ENCODE measurements at regions not wholly inside any gene's neighbourhood (a gene's known extent, or its start where the extent isn't known, plus 50 kb on each side); places are given as distances from the start of the nearest gene placed in this dataset.

- TF ChIP-seq EZH2phosphoT487 (IDR thresholded peaks at IDR 0.05; ENCODE audit: borderline replicate concordance, low read length) (no peak), CTCF (conservative IDR thresholded peaks at IDR 0.05; ENCODE audit: low read depth, low read length) (no peak), EZH2 (IDR thresholded peaks at IDR 0.05; ENCODE audit: low read length, unreplicated experiment) (no peak)
- CTCF ChIA-PET: no interaction called here
- Histone ChIP-seq H3K9ac (ENCODE audit: low read length) (no peak overlapping the region), H3F3A (ENCODE audit: low read length, unreplicated experiment) (no peaks in the 10 kb centered on the region), H3K4me3 (ENCODE audit: low read length) (no peak overlapping the region), H2AFZ (ENCODE audit: low read length) (no peak overlapping the region), H3K9me2 (replicated peaks; ENCODE audit: low read length) (no peaks in the 10 kb centered on the region), H3K27me3 (ENCODE audit: low read length) (peaks cover 43% of the 10 kb centered on the region), H4K20me1 (ENCODE audit: low read length) (no peaks in the 10 kb centered on the region), H3K27ac (ENCODE audit: low read length) (no peak overlapping the region), H3K36me3 (ENCODE audit: low read depth, low read length) (no peaks in the 10 kb centered on the region), H3K4me1 (ENCODE audit: insufficient read depth, low read length) (no peaks in the 10 kb centered on the region), H3K4me2 (ENCODE audit: low read length) (no peak overlapping the region), H3K9me3 (ENCODE audit: low read length) (no peaks in the 10 kb centered on the region), H3K79me2 (ENCODE audit: low read length) (no peaks in the 10 kb centered on the region)
- no peak for DNase-seq
- POLR2A ChIA-PET (ENCODE audit: unreplicated experiment): no interaction called here
- ATAC-seq: no peak
- BruUV-seq (replicated peaks): no TSS peak
- intact Hi-C loops (cut with micrococcal nuclease): no loop called here
These were observed 131.3 kb upstream of the NPVF start for GRCh38 chr7:25359471-25360059.

- no peaks in the 10 kb centered on the region for H3F3A ChIP-seq (ENCODE audit: low read length, unreplicated experiment)
- peaks cover 43% of the 10 kb centered on the region for H3K27me3 ChIP-seq (ENCODE audit: low read length)
- ATAC-seq (no peak), DNase-seq (no peak)
- no peaks in the 10 kb centered on the region for H3K79me2 ChIP-seq (ENCODE audit: low read length)
- POLR2A ChIA-PET (ENCODE audit: unreplicated experiment): no interaction called here
- no peak overlapping the region for H3K27ac ChIP-seq (ENCODE audit: low read length)
- H4K20me1 ChIP-seq (ENCODE audit: low read length): no peaks in the 10 kb centered on the region
- no peak for TF ChIP-seq EZH2 (IDR thresholded peaks at IDR 0.05; ENCODE audit: low read length, unreplicated experiment)
- no peak for TF ChIP-seq CTCF (conservative IDR thresholded peaks at IDR 0.05; ENCODE audit: low read depth, low read length)
- TF ChIP-seq EZH2phosphoT487 (IDR thresholded peaks at IDR 0.05; ENCODE audit: borderline replicate concordance, low read length): no peak
- no peaks in the 10 kb centered on the region for H3K4me1 ChIP-seq (ENCODE audit: insufficient read depth, low read length)
- no peaks in the 10 kb centered on the region for H3K9me3 ChIP-seq (ENCODE audit: low read length)
- no peaks in the 10 kb centered on the region for H3K9me2 ChIP-seq (replicated peaks; ENCODE audit: low read length)
- H2AFZ ChIP-seq (ENCODE audit: low read length): no peak overlapping the region
- no peak overlapping the region for H3K4me2 ChIP-seq (ENCODE audit: low read length)
- no peak overlapping the region for H3K4me3 ChIP-seq (ENCODE audit: low read length)
- H3K9ac ChIP-seq (ENCODE audit: low read length): no peak overlapping the region
- intact Hi-C loops (cut with micrococcal nuclease): no loop called here
- CTCF ChIA-PET: no interaction called here
- no peaks in the 10 kb centered on the region for H3K36me3 ChIP-seq (ENCODE audit: low read depth, low read length)
- BruUV-seq (replicated peaks): no TSS peak
These were observed 132.2 kb upstream of the NPVF start for GRCh38 chr7:25360451-25360850.

GRCh38 chr7:25361387-25361786, 133.1 kb upstream of the NPVF start:
- H3F3A ChIP-seq (ENCODE audit: low read length, unreplicated experiment): no peaks in the 10 kb centered on the region
- DNase-seq: no peak
- no peaks in the 10 kb centered on the region for H3K9me3 ChIP-seq (ENCODE audit: low read length)
- H3K27me3 ChIP-seq (ENCODE audit: low read length): peaks cover 37% of the 10 kb centered on the region
- CTCF ChIA-PET: no interaction called here
- POLR2A ChIA-PET (ENCODE audit: unreplicated experiment): no interaction called here
- no peak overlapping the region for H3K4me3 ChIP-seq (ENCODE audit: low read length)
- H4K20me1 ChIP-seq (ENCODE audit: low read length): no peaks in the 10 kb centered on the region
- H2AFZ ChIP-seq (ENCODE audit: low read length): no peak overlapping the region
- no peak overlapping the region for H3K4me2 ChIP-seq (ENCODE audit: low read length)
- BruUV-seq (replicated peaks): no TSS peak
- intact Hi-C loops (cut with micrococcal nuclease): no loop called here
- H3K9me2 ChIP-seq (replicated peaks; ENCODE audit: low read length): no peaks in the 10 kb centered on the region
- no peaks in the 10 kb centered on the region for H3K79me2 ChIP-seq (ENCODE audit: low read length)
- no peak for TF ChIP-seq EZH2phosphoT487 (IDR thresholded peaks at IDR 0.05; ENCODE audit: borderline replicate concordance, low read length)
- no peak for TF ChIP-seq EZH2 (IDR thresholded peaks at IDR 0.05; ENCODE audit: low read length, unreplicated experiment)
- no peak for TF ChIP-seq CTCF (conservative IDR thresholded peaks at IDR 0.05; ENCODE audit: low read depth, low read length)
- no peak overlapping the region for H3K9ac ChIP-seq (ENCODE audit: low read length)
- no peaks in the 10 kb centered on the region for H3K36me3 ChIP-seq (ENCODE audit: low read depth, low read length)
- no peak overlapping the region for H3K27ac ChIP-seq (ENCODE audit: low read length)
- no peaks in the 10 kb centered on the region for H3K4me1 ChIP-seq (ENCODE audit: insufficient read depth, low read length)
- ATAC-seq: no peak

All from PC-3 (cell line).